SIG-M5 treated with dmso at 0.1 percent for 504 hours (cell line): ENCODE measurements at regions not wholly inside any gene's neighbourhood (a gene's known extent, or its start where the extent isn't known, plus 50 kb on each side); places are given as distances from the start of the nearest gene placed in this dataset.

ENCODE experiments used
- DNase-seq: peaks from one replicate; lab custom pipeline; 2025; ENCODE audit not compliant: unreplicated experiment; lab: John Stamatoyannopoulos, UW

- no peak for DNase-seq
These were observed 443.0 kb upstream of the CCL2 start for GRCh38 chr17:33811984-33812577.

GRCh38 chr17:33814852-33815251, 440.2 kb upstream of the CCL2 start:
- DNase-seq, result no peak

- DNase-seq, result no peak
These were observed 439.0 kb upstream of the CCL2 start for GRCh38 chr17:33816036-33816435.

- no peak for DNase-seq
These were observed 438.1 kb upstream of the CCL2 start for GRCh38 chr17:33816842-33817617.

- DNase-seq, result no peak
These were observed 435.5 kb upstream of the CCL2 start for GRCh38 chr17:33819539-33819938.

GRCh38 chr17:33832262-33832661, 422.8 kb upstream of the CCL2 start:
- DNase-seq, result no peak

GRCh38 chr17:33837281-33837680, 417.8 kb upstream of the CCL2 start:
- no peak for DNase-seq

GRCh38 chr17:33838281-33838680, 416.8 kb upstream of the CCL2 start:
- no peak for DNase-seq

GRCh38 chr17:33847900-33848299, 407.2 kb upstream of the CCL2 start:
- no peak for DNase-seq

- no peak for DNase-seq
These were observed 406.7 kb upstream of the CCL2 start for GRCh38 chr17:33848433-33848832.

GRCh38 chr17:33854596-33854995, 400.5 kb upstream of the CCL2 start:
- no peak for DNase-seq

- no peak for DNase-seq
These were observed 397.0 kb upstream of the CCL2 start for GRCh38 chr17:33858121-33858520.

GRCh38 chr17:33858682-33859081, 396.4 kb upstream of the CCL2 start:
- DNase-seq, result no peak

- no peak for DNase-seq
These were observed 392.1 kb upstream of the CCL2 start for GRCh38 chr17:33862772-33863602.

- DNase-seq, result no peak
These were observed 390.3 kb upstream of the CCL2 start for GRCh38 chr17:33864758-33865229.

GRCh38 chr17:33868899-33869298, 386.2 kb upstream of the CCL2 start:
- DNase-seq, result no peak

- no peak for DNase-seq
These were observed 384.1 kb upstream of the CCL2 start for GRCh38 chr17:33870936-33871335.

- no peak for DNase-seq
These were observed 383.2 kb upstream of the CCL2 start for GRCh38 chr17:33871720-33872540.

- no peak for DNase-seq
These were observed 381.9 kb upstream of the CCL2 start for GRCh38 chr17:33873201-33873617.

- peak; percentile 12 for DNase-seq
These were observed 380.4 kb upstream of the CCL2 start for GRCh38 chr17:33874617-33875060.

GRCh38 chr17:33875973-33876372, 379.1 kb upstream of the CCL2 start:
- no peak for DNase-seq
